ENCODE measurements at regions not wholly inside any gene's neighbourhood (a gene's known extent, or its start where the extent isn't known, plus 50 kb on each side); places are given as distances from the start of the nearest gene placed in this dataset.

GRCh38 chr5:105849701-105850100 lies 1821.0 kb downstream of the EFNA5 start:
- Histone ChIP-seq H3K4me1 (ENCODE audit: control insufficient read depth, insufficient read depth, low read length) (no peaks in the 10 kb centered on the region), H3K9ac (ENCODE audit: extremely low read depth, low read length, poor library complexity, severe bottlenecking) (no peak overlapping the region), H3K36me3 (ENCODE audit: control insufficient read depth, insufficient read depth, low read length) (no peaks in the 10 kb centered on the region), H3K27ac (ENCODE audit: low read depth, low read length) (no peak overlapping the region), H3K27me3 (ENCODE audit: control insufficient read depth, insufficient read depth, low read length, poor library complexity, severe bottlenecking) (no peaks in the 10 kb centered on the region), H3K9me3 (ENCODE audit: control insufficient read depth, low read length) (no peaks in the 10 kb centered on the region), H3K4me3 (ENCODE audit: low read length) (no peak overlapping the region)
- H3K4me3 Mint-ChIP-seq = no peak overlapping the region
- no peak for DNase-seq
- TF ChIP-seq CTCF (conservative IDR thresholded peaks at IDR 0.05) = no peak
- H3K4me1 Mint-ChIP-seq = no peaks in the 10 kb centered on the region
- no peaks in the 10 kb centered on the region for H3K9me3 Mint-ChIP-seq
- 75 to 100% methylated on average over 1 of the region's 1 CpG for WGBS, 2 experiments (ENCODE audit: insufficient coverage in 1 of 2, insufficient read length in 1 of 2)
- no peak overlapping the region for H3K27ac Mint-ChIP-seq
- no peaks in the 10 kb centered on the region for H3K36me3 Mint-ChIP-seq (ENCODE audit: low read depth)
- no peaks in the 10 kb centered on the region for H3K27me3 Mint-ChIP-seq (ENCODE audit: insufficient read depth)

GRCh38 chr5:105840800-105841199 lies 1829.9 kb downstream of the EFNA5 start:
- Histone ChIP-seq H3K9ac (ENCODE audit: extremely low read depth, low read length, poor library complexity, severe bottlenecking) (no peak overlapping the region), H3K4me3 (ENCODE audit: low read length) (no peak overlapping the region), H3K27me3 (ENCODE audit: control insufficient read depth, insufficient read depth, low read length, poor library complexity, severe bottlenecking) (no peaks in the 10 kb centered on the region), H3K36me3 (ENCODE audit: control insufficient read depth, insufficient read depth, low read length) (no peaks in the 10 kb centered on the region), H3K4me1 (ENCODE audit: control insufficient read depth, insufficient read depth, low read length) (no peaks in the 10 kb centered on the region), H3K27ac (ENCODE audit: low read depth, low read length) (no peak overlapping the region), H3K9me3 (ENCODE audit: control insufficient read depth, low read length) (no peaks in the 10 kb centered on the region)
- H3K36me3 Mint-ChIP-seq (ENCODE audit: low read depth) = no peaks in the 10 kb centered on the region
- H3K27ac Mint-ChIP-seq = no peak overlapping the region
- no peak overlapping the region for H3K4me3 Mint-ChIP-seq
- no peaks in the 10 kb centered on the region for H3K4me1 Mint-ChIP-seq
- no peak for TF ChIP-seq CTCF (conservative IDR thresholded peaks at IDR 0.05)
- DNase-seq = no peak
- no peaks in the 10 kb centered on the region for H3K27me3 Mint-ChIP-seq (ENCODE audit: insufficient read depth)
- H3K9me3 Mint-ChIP-seq = no peaks in the 10 kb centered on the region
- WGBS, 2 experiments (ENCODE audit: insufficient coverage in 1 of 2, insufficient read length in 1 of 2) = 92 to 100% methylated on average over 1 to 3 of the region's 3 CpGs

GRCh38 chr5:105836887-105837286 lies 1833.8 kb downstream of the EFNA5 start:
- H3K27me3 ChIP-seq (ENCODE audit: control insufficient read depth, insufficient read depth, low read length, poor library complexity, severe bottlenecking) = no peaks in the 10 kb centered on the region
- DNase-seq = no peak
- no peak overlapping the region for H3K27ac ChIP-seq (ENCODE audit: low read depth, low read length)
- H3K4me1 ChIP-seq (ENCODE audit: control insufficient read depth, insufficient read depth, low read length) = no peaks in the 10 kb centered on the region
- no peaks in the 10 kb centered on the region for H3K27me3 Mint-ChIP-seq (ENCODE audit: insufficient read depth)
- H3K9ac ChIP-seq (ENCODE audit: extremely low read depth, low read length, poor library complexity, severe bottlenecking) = no peak overlapping the region
- H3K36me3 Mint-ChIP-seq (ENCODE audit: low read depth) = no peaks in the 10 kb centered on the region
- no peak for TF ChIP-seq CTCF (conservative IDR thresholded peaks at IDR 0.05)
- H3K4me1 Mint-ChIP-seq = no peaks in the 10 kb centered on the region
- H3K4me3 Mint-ChIP-seq = no peak overlapping the region
- no peaks in the 10 kb centered on the region for H3K9me3 Mint-ChIP-seq
- H3K27ac Mint-ChIP-seq = no peak overlapping the region
- H3K36me3 ChIP-seq (ENCODE audit: control insufficient read depth, insufficient read depth, low read length) = no peaks in the 10 kb centered on the region
- H3K4me3 ChIP-seq (ENCODE audit: low read length) = no peak overlapping the region
- WGBS, 2 experiments (ENCODE audit: insufficient coverage in 1 of 2, insufficient read length in 1 of 2) = 90 to 100% methylated on average over 1 of the region's 1 CpG
- no peaks in the 10 kb centered on the region for H3K9me3 ChIP-seq (ENCODE audit: control insufficient read depth, low read length)

All from endodermal cell (in vitro differentiated cells).